ENCODE measurements at regions not wholly inside any gene's neighbourhood (a gene's known extent, or its start where the extent isn't known, plus 50 kb on each side); places are given as distances from the start of the nearest gene placed in this dataset.

- TF ChIP-seq CTCF (conservative IDR thresholded peaks at IDR 0.05; ENCODE audit: low read length) (no peak), EZH2phosphoT487 (IDR thresholded peaks at IDR 0.05; ENCODE audit: borderline replicate concordance, low read depth, low read length) (no peak)
Observed at GRCh38 chr7:25967278-25968204, 184.5 kb upstream of the NFE2L3 start.

Data from OCI-LY7 (cell line).